Chondrocyte (in vitro differentiated cells): ENCODE measurements at regions not wholly inside any gene's neighbourhood (a gene's known extent, or its start where the extent isn't known, plus 50 kb on each side); places are given as distances from the start of the nearest gene placed in this dataset.

ENCODE experiments used
- DNase-seq: peaks from one replicate; pipeline ENCODE4 v3.0.0; 2021; ENCODE audit warnings: mixed read lengths, low spot score
- H3K27ac Mint-ChIP-seq: one replicate; pipeline ENCODE4 v1.8.0; 2021; ENCODE audit warnings: mild to moderate bottlenecking, moderate library complexity, mixed read lengths; ENCODE audit not compliant: unreplicated experiment
- H3K27me3 Mint-ChIP-seq: 2 replicates; pipeline ENCODE4 v1.8.0; 2021; ENCODE audit warnings: low read depth, mixed read lengths
- H3K36me3 Mint-ChIP-seq: 2 replicates; pipeline ENCODE4 v1.8.0; 2021; ENCODE audit warnings: low read depth, mixed read lengths
- H3K4me1 Mint-ChIP-seq: 2 replicates; pipeline ENCODE4 v1.8.0; 2021; ENCODE audit warnings: low read depth, mild to moderate bottlenecking, mixed read lengths
- H3K4me3 Mint-ChIP-seq: one replicate; pipeline ENCODE4 v1.8.0; 2021; ENCODE audit warnings: mild to moderate bottlenecking, moderate library complexity, mixed read lengths; ENCODE audit not compliant: unreplicated experiment
- H3K9me3 Mint-ChIP-seq: 2 replicates; pipeline ENCODE4 v1.8.0; 2021; ENCODE audit warnings: low read depth, mixed read lengths
- TF ChIP-seq, protein P1 (sequence below): fragments of 200-600 bp; sonication (generic); IDR thresholded peaks from 2 replicates; pipeline ENCODE4 v1.5.0; 2021; ENCODE audit warnings: antibody characterized with exemption, mild to moderate bottlenecking, moderate library complexity

DNA sequence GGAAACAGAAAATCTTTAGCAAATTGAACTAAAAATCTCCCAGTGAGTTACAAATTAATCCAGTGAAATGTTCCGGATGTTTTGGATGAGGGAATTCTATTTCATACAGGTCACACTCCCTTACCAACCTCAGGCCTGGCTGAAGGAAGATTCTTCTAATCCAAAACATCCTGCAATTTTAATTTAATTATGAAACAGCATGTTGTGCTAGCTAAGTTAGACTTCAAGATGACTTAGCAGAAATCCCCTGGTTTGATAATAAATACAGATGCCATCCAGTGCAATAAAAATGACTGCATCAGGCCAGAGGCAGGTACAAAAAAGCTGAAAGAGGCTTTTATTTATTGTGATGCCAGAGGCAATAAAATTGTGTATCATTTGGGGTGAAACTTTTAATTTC, 96.7 kb upstream of the CLDN10 start:
- H3K4me1 Mint-ChIP-seq: no peaks in the 10 kb centered on the region
- H3K27ac Mint-ChIP-seq: no peak overlapping the region
- no peak overlapping the region for H3K4me3 Mint-ChIP-seq
- H3K9me3 Mint-ChIP-seq: peaks cover 23% of the 10 kb centered on the region
- no peak for DNase-seq
- peaks cover 33% of the 10 kb centered on the region for H3K27me3 Mint-ChIP-seq
- TF ChIP-seq, protein P1, sequence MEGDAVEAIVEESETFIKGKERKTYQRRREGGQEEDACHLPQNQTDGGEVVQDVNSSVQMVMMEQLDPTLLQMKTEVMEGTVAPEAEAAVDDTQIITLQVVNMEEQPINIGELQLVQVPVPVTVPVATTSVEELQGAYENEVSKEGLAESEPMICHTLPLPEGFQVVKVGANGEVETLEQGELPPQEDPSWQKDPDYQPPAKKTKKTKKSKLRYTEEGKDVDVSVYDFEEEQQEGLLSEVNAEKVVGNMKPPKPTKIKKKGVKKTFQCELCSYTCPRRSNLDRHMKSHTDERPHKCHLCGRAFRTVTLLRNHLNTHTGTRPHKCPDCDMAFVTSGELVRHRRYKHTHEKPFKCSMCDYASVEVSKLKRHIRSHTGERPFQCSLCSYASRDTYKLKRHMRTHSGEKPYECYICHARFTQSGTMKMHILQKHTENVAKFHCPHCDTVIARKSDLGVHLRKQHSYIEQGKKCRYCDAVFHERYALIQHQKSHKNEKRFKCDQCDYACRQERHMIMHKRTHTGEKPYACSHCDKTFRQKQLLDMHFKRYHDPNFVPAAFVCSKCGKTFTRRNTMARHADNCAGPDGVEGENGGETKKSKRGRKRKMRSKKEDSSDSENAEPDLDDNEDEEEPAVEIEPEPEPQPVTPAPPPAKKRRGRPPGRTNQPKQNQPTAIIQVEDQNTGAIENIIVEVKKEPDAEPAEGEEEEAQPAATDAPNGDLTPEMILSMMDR: no peak
- peaks cover 3% of the 10 kb centered on the region for H3K36me3 Mint-ChIP-seq

DNA sequence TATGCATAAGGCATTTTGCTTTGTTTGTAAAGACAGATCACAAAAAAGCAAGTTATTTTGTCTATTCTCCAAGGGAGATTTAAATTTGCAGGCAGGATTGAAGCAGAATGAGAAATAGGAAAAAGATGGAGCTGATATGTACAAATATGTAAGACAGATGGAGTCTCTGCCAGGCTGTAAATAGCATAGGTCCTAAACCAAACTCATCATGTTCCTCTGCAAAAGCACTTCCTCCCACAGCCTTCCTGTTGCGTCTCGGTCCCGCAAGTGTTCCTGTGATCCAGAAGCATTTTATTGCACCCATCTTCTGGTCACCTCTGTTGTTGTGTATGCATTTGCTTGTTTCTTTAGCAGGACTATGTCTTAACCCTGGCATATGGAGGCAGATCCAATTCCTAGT, 95.7 kb upstream of the CLDN10 start:
- H3K36me3 Mint-ChIP-seq: peaks cover 3% of the 10 kb centered on the region
- DNase-seq: no peak
- no peak overlapping the region for H3K27ac Mint-ChIP-seq
- H3K4me3 Mint-ChIP-seq: no peak overlapping the region
- H3K27me3 Mint-ChIP-seq: peaks cover 27% of the 10 kb centered on the region
- peaks cover 23% of the 10 kb centered on the region for H3K9me3 Mint-ChIP-seq
- H3K4me1 Mint-ChIP-seq: no peaks in the 10 kb centered on the region
- TF ChIP-seq, protein P1: no peak

DNA sequence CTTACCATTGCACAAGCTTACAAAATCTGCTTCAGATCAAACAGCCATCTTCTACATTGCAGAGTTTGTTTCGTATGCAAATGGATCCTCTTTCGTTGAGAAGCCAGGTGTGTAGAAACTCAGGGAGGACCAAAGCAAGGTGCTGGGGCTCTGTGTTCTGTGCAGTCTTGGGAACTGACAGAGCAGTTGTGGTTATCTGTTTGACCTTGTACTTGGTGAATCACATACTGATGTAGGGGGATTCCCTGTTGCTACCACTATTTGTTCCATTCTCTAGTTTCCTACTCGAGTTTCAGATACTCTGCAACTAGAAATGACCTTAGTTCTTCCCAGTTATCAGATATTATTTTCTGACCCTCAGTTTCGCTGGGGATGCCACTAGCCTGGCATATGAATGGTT, 95.2 kb upstream of the CLDN10 start:
- TF ChIP-seq, protein P1: no peak
- Mint-ChIP-seq H3K27ac (no peak overlapping the region), H3K4me3 (no peak overlapping the region), H3K36me3 (peaks cover 3% of the 10 kb centered on the region), H3K9me3 (peaks cover 23% of the 10 kb centered on the region), H3K27me3 (peaks cover 24% of the 10 kb centered on the region), H3K4me1 (no peaks in the 10 kb centered on the region)
- no peak for DNase-seq

DNA sequence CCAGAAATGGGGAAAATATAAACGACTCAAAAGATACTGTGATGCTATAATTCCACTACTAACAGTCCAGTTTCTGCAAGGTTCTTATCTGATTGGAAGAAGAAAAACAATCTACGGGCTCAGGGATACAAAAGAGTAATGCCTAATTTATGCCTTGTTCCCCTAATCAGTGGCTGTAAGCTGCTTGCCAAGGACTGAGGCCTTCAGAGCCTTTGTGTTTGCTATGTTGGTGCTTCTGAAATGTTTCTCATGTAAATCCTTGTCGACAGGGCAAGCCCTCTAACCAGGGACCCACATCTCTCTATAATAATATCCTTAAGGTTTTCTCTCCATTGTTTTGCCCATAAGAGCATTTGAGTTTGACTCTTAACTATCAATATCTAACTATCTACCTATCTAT, 89.7 kb upstream of the CLDN10 start:
- no peak for DNase-seq
- H3K36me3 Mint-ChIP-seq: peaks cover 3% of the 10 kb centered on the region
- TF ChIP-seq, protein P1: no peak

DNA sequence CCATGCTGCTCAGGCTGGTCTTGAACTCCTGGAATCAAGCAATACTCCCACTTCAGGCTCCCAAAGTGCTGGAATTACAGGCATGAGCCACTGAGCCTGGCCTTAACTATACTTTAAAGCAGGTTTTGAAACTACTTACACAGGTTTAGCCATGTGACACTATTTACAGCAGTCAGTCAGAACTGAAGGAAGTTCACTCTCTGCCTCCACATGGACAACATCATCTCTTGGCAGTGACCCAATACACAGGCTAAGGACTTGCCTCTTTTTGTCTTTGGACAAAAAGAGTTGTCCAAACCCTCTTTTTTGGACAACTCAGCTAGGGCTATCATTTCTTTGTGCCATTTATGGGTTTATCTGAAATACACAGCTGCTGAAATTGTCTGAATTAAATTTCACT, 89.0 kb upstream of the CLDN10 start:
- peaks cover 3% of the 10 kb centered on the region for H3K27me3 Mint-ChIP-seq
- DNase-seq: no peak
- TF ChIP-seq, protein P1: no peak
- no peak overlapping the region for H3K4me3 Mint-ChIP-seq
- no peaks in the 10 kb centered on the region for H3K4me1 Mint-ChIP-seq
- H3K9me3 Mint-ChIP-seq: peaks cover 22% of the 10 kb centered on the region
- no peak overlapping the region for H3K27ac Mint-ChIP-seq
- H3K36me3 Mint-ChIP-seq: peaks cover 3% of the 10 kb centered on the region

More for the DNA sequence above, 89.7 kb upstream of the CLDN10 start:
- H3K27me3 Mint-ChIP-seq: peaks cover 8% of the 10 kb centered on the region
- H3K4me3 Mint-ChIP-seq: no peak overlapping the region
- H3K9me3 Mint-ChIP-seq: peaks cover 23% of the 10 kb centered on the region
- no peaks in the 10 kb centered on the region for H3K4me1 Mint-ChIP-seq
- H3K27ac Mint-ChIP-seq: no peak overlapping the region
